ENCODE measurements at regions not wholly inside any gene's neighbourhood (a gene's known extent, or its start where the extent isn't known, plus 50 kb on each side); places are given as distances from the start of the nearest gene placed in this dataset.

GRCh38 chr6:9914951-9915350, 499.9 kb downstream of the TFAP2A start:
- H3K4me3 ChIP-seq (ENCODE audit: low read length): no peak overlapping the region
- H3K9me3 ChIP-seq (ENCODE audit: control insufficient read depth, low read length): no peaks in the 10 kb centered on the region
- H3K4me1 ChIP-seq (ENCODE audit: control insufficient read depth, insufficient read depth, low read length): no peaks in the 10 kb centered on the region
- DNase-seq (ENCODE audit: low read depth): no peak
- no peaks in the 10 kb centered on the region for H3K36me3 ChIP-seq (ENCODE audit: control insufficient read depth, insufficient read depth, low read length, severe bottlenecking)
- H3K27me3 ChIP-seq (replicated peaks; ENCODE audit: control insufficient read depth, insufficient read depth, low read length): no peaks in the 10 kb centered on the region
- no peak overlapping the region for H3K9ac ChIP-seq (ENCODE audit: low read length)

- no peaks in the 10 kb centered on the region for H3K9me3 ChIP-seq (ENCODE audit: control insufficient read depth, low read length)
- no peak overlapping the region for H3K9ac ChIP-seq (ENCODE audit: low read length)
- H3K4me3 ChIP-seq (ENCODE audit: low read length): no peak overlapping the region
- DNase-seq (ENCODE audit: low read depth): no peak
- no peaks in the 10 kb centered on the region for H3K4me1 ChIP-seq (ENCODE audit: control insufficient read depth, insufficient read depth, low read length)
- no peaks in the 10 kb centered on the region for H3K36me3 ChIP-seq (ENCODE audit: control insufficient read depth, insufficient read depth, low read length, severe bottlenecking)
- no peaks in the 10 kb centered on the region for H3K27me3 ChIP-seq (replicated peaks; ENCODE audit: control insufficient read depth, insufficient read depth, low read length)
Measured at GRCh38 chr6:9901376-9901775, 513.5 kb downstream of the TFAP2A start.

- Histone ChIP-seq H3K27me3 (replicated peaks; ENCODE audit: control insufficient read depth, insufficient read depth, low read length) (no peaks in the 10 kb centered on the region), H3K4me3 (ENCODE audit: low read length) (no peak overlapping the region), H3K9me3 (ENCODE audit: control insufficient read depth, low read length) (no peaks in the 10 kb centered on the region), H3K4me1 (ENCODE audit: control insufficient read depth, insufficient read depth, low read length) (no peaks in the 10 kb centered on the region), H3K36me3 (ENCODE audit: control insufficient read depth, insufficient read depth, low read length, severe bottlenecking) (no peaks in the 10 kb centered on the region), H3K9ac (ENCODE audit: low read length) (no peak overlapping the region)
- DNase-seq (ENCODE audit: low read depth): peak; percentile 37
Measured at GRCh38 chr6:9896806-9897205, 518.1 kb downstream of the TFAP2A start.

GRCh38 chr6:9890893-9891292, 524.0 kb downstream of the TFAP2A start:
- Histone ChIP-seq H3K27me3 (replicated peaks; ENCODE audit: control insufficient read depth, insufficient read depth, low read length) (no peaks in the 10 kb centered on the region), H3K9me3 (ENCODE audit: control insufficient read depth, low read length) (peaks cover 8% of the 10 kb centered on the region), H3K4me1 (ENCODE audit: control insufficient read depth, insufficient read depth, low read length) (no peaks in the 10 kb centered on the region), H3K36me3 (ENCODE audit: control insufficient read depth, insufficient read depth, low read length, severe bottlenecking) (no peaks in the 10 kb centered on the region), H3K4me3 (ENCODE audit: low read length) (no peak overlapping the region), H3K9ac (ENCODE audit: low read length) (no peak overlapping the region)
- no peak for DNase-seq (ENCODE audit: low read depth)

- Histone ChIP-seq H3K36me3 (ENCODE audit: control insufficient read depth, insufficient read depth, low read length, severe bottlenecking) (no peaks in the 10 kb centered on the region), H3K4me3 (ENCODE audit: low read length) (no peak overlapping the region), H3K27me3 (replicated peaks; ENCODE audit: control insufficient read depth, insufficient read depth, low read length) (no peaks in the 10 kb centered on the region), H3K9ac (ENCODE audit: low read length) (no peak overlapping the region), H3K4me1 (ENCODE audit: control insufficient read depth, insufficient read depth, low read length) (no peaks in the 10 kb centered on the region), H3K9me3 (ENCODE audit: control insufficient read depth, low read length) (peaks cover 8% of the 10 kb centered on the region)
- DNase-seq (ENCODE audit: low read depth): no peak
Measured at GRCh38 chr6:9890469-9890868, 524.4 kb downstream of the TFAP2A start.

- Histone ChIP-seq H3K4me1 (ENCODE audit: control insufficient read depth, insufficient read depth, low read length) (no peaks in the 10 kb centered on the region), H3K36me3 (ENCODE audit: control insufficient read depth, insufficient read depth, low read length, severe bottlenecking) (no peaks in the 10 kb centered on the region), H3K27me3 (replicated peaks; ENCODE audit: control insufficient read depth, insufficient read depth, low read length) (no peaks in the 10 kb centered on the region), H3K9ac (ENCODE audit: low read length) (no peak overlapping the region), H3K4me3 (ENCODE audit: low read length) (no peak overlapping the region), H3K9me3 (ENCODE audit: control insufficient read depth, low read length) (peaks cover 15% of the 10 kb centered on the region)
- no peak for DNase-seq (ENCODE audit: low read depth)
Measured at GRCh38 chr6:9878535-9878934, 536.3 kb downstream of the TFAP2A start.

- H3K4me1 ChIP-seq (ENCODE audit: control insufficient read depth, insufficient read depth, low read length): no peaks in the 10 kb centered on the region
- no peak overlapping the region for H3K9ac ChIP-seq (ENCODE audit: low read length)
- no peaks in the 10 kb centered on the region for H3K27me3 ChIP-seq (replicated peaks; ENCODE audit: control insufficient read depth, insufficient read depth, low read length)
- H3K36me3 ChIP-seq (ENCODE audit: control insufficient read depth, insufficient read depth, low read length, severe bottlenecking): no peaks in the 10 kb centered on the region
- peak; percentile 78 for DNase-seq (ENCODE audit: low read depth)
- peaks cover 8% of the 10 kb centered on the region for H3K9me3 ChIP-seq (ENCODE audit: control insufficient read depth, low read length)
- H3K4me3 ChIP-seq (ENCODE audit: low read length): no peak overlapping the region
Measured at GRCh38 chr6:9875605-9876353, 539.1 kb downstream of the TFAP2A start.

- Histone ChIP-seq H3K27me3 (replicated peaks; ENCODE audit: control insufficient read depth, insufficient read depth, low read length) (no peaks in the 10 kb centered on the region), H3K4me1 (ENCODE audit: control insufficient read depth, insufficient read depth, low read length) (no peaks in the 10 kb centered on the region), H3K36me3 (ENCODE audit: control insufficient read depth, insufficient read depth, low read length, severe bottlenecking) (no peaks in the 10 kb centered on the region), H3K4me3 (ENCODE audit: low read length) (no peak overlapping the region), H3K9ac (ENCODE audit: low read length) (no peak overlapping the region), H3K9me3 (ENCODE audit: control insufficient read depth, low read length) (peaks cover 18% of the 10 kb centered on the region)
- DNase-seq (ENCODE audit: low read depth): no peak
Measured at GRCh38 chr6:9862603-9863167, 552.2 kb downstream of the TFAP2A start.

GRCh38 chr6:9851541-9852380, 563.1 kb downstream of the TFAP2A start:
- no peak for DNase-seq (ENCODE audit: low read depth)
- no peak overlapping the region for H3K4me3 ChIP-seq (ENCODE audit: low read length)
- no peak overlapping the region for H3K9ac ChIP-seq (ENCODE audit: low read length)

GRCh38 chr6:9851006-9851405, 563.9 kb downstream of the TFAP2A start:
- no peak for DNase-seq (ENCODE audit: low read depth)
- H3K4me3 ChIP-seq (ENCODE audit: low read length): no peak overlapping the region
- no peak overlapping the region for H3K9ac ChIP-seq (ENCODE audit: low read length)
- H3K9me3 ChIP-seq (ENCODE audit: control insufficient read depth, low read length): peaks cover 53% of the 10 kb centered on the region
- H3K27me3 ChIP-seq (replicated peaks; ENCODE audit: control insufficient read depth, insufficient read depth, low read length): no peaks in the 10 kb centered on the region
- no peaks in the 10 kb centered on the region for H3K4me1 ChIP-seq (ENCODE audit: control insufficient read depth, insufficient read depth, low read length)
- no peaks in the 10 kb centered on the region for H3K36me3 ChIP-seq (ENCODE audit: control insufficient read depth, insufficient read depth, low read length, severe bottlenecking)

More at GRCh38 chr6:9851541-9852380, 563.1 kb downstream of the TFAP2A start:
- H3K4me1 ChIP-seq (ENCODE audit: control insufficient read depth, insufficient read depth, low read length): no peaks in the 10 kb centered on the region
- H3K27me3 ChIP-seq (replicated peaks; ENCODE audit: control insufficient read depth, insufficient read depth, low read length): no peaks in the 10 kb centered on the region
- no peaks in the 10 kb centered on the region for H3K36me3 ChIP-seq (ENCODE audit: control insufficient read depth, insufficient read depth, low read length, severe bottlenecking)
- peaks cover 45% of the 10 kb centered on the region for H3K9me3 ChIP-seq (ENCODE audit: control insufficient read depth, low read length)

- Histone ChIP-seq H3K27me3 (replicated peaks; ENCODE audit: control insufficient read depth, insufficient read depth, low read length) (no peaks in the 10 kb centered on the region), H3K9me3 (ENCODE audit: control insufficient read depth, low read length) (peaks cover 46% of the 10 kb centered on the region), H3K36me3 (ENCODE audit: control insufficient read depth, insufficient read depth, low read length, severe bottlenecking) (no peaks in the 10 kb centered on the region), H3K4me1 (ENCODE audit: control insufficient read depth, insufficient read depth, low read length) (no peaks in the 10 kb centered on the region), H3K9ac (ENCODE audit: low read length) (no peak overlapping the region), H3K4me3 (ENCODE audit: low read length) (no peak overlapping the region)
- no peak for DNase-seq (ENCODE audit: low read depth)
Measured at GRCh38 chr6:9848094-9848493, 566.8 kb downstream of the TFAP2A start.
